ENCODE measurements at regions not wholly inside any gene's neighbourhood (a gene's known extent, or its start where the extent isn't known, plus 50 kb on each side); places are given as distances from the start of the nearest gene placed in this dataset.

- TF ChIP-seq CTCF (IDR thresholded peaks at IDR 0.05): no peak
- no peak for DNase-seq (ENCODE audit: low spot score)
- Histone ChIP-seq H3K27me3 (no peaks in the 10 kb centered on the region), H3K9me3 (no peaks in the 10 kb centered on the region), H3K4me3 (no peak overlapping the region), H3K4me1 (no peaks in the 10 kb centered on the region), H3K36me3 (no peaks in the 10 kb centered on the region), H3K27ac (no peak overlapping the region)
Observed at GRCh38 chr9:78940121-78940855, 631.5 kb upstream of the TLE4 start.

- no peaks in the 10 kb centered on the region for H3K4me1 ChIP-seq
- no peak overlapping the region for H3K4me3 ChIP-seq
- no peaks in the 10 kb centered on the region for H3K36me3 ChIP-seq
- H3K9me3 ChIP-seq: peaks cover 0 to 3% of the 10 kb centered on the region in 2 donors
- no peak overlapping the region for H3K27ac ChIP-seq
- TF ChIP-seq CTCF (IDR thresholded peaks at IDR 0.05): no peak
- no peak for DNase-seq (ENCODE audit: low spot score)
- H3K27me3 ChIP-seq: no peaks in the 10 kb centered on the region
Observed at GRCh38 chr9:78954286-78954685, 617.5 kb upstream of the TLE4 start.

GRCh38 chr9:78958892-78959291, 612.9 kb upstream of the TLE4 start:
- Histone ChIP-seq H3K27me3 (no peaks in the 10 kb centered on the region), H3K9me3 (peaks cover 0 to 6% of the 10 kb centered on the region in 2 donors), H3K27ac (no peak overlapping the region), H3K4me1 (no peaks in the 10 kb centered on the region), H3K36me3 (no peaks in the 10 kb centered on the region), H3K4me3 (no peak overlapping the region)
- DNase-seq (ENCODE audit: low spot score): no peak
- TF ChIP-seq CTCF (IDR thresholded peaks at IDR 0.05): no peak

GRCh38 chr9:78962156-78962555, 609.6 kb upstream of the TLE4 start:
- H3K27ac ChIP-seq: no peak overlapping the region
- H3K4me3 ChIP-seq: no peak overlapping the region
- no peaks in the 10 kb centered on the region for H3K36me3 ChIP-seq
- TF ChIP-seq CTCF (IDR thresholded peaks at IDR 0.05): no peak
- no peaks in the 10 kb centered on the region for H3K27me3 ChIP-seq
- no peaks in the 10 kb centered on the region for H3K4me1 ChIP-seq
- DNase-seq (ENCODE audit: low spot score): no peak
- H3K9me3 ChIP-seq: peaks cover 0 to 6% of the 10 kb centered on the region in 2 donors

- no peak overlapping the region for H3K4me3 ChIP-seq
- TF ChIP-seq CTCF (IDR thresholded peaks at IDR 0.05): no peak
- no peaks in the 10 kb centered on the region for H3K27me3 ChIP-seq
- H3K9me3 ChIP-seq: peaks cover 0 to 6% of the 10 kb centered on the region in 2 donors
- no peaks in the 10 kb centered on the region for H3K36me3 ChIP-seq
- H3K4me1 ChIP-seq: no peaks in the 10 kb centered on the region
- DNase-seq (ENCODE audit: low spot score): no peak
- no peak overlapping the region for H3K27ac ChIP-seq
Observed at GRCh38 chr9:78963911-78964310, 607.9 kb upstream of the TLE4 start.
